H1 (cell line): ENCODE measurements at regions not wholly inside any gene's neighbourhood (a gene's known extent, or its start where the extent isn't known, plus 50 kb on each side); places are given as distances from the start of the nearest gene placed in this dataset.

Experiments
- CTCF ChIA-PET: fragments of 300-600 bp; sonication (Branson Sonifier 250); formaldehyde crosslinking; loops from one replicate; lab custom pipeline; 2021; ENCODE audit not compliant: partially characterized antibody; lab: Charles Lee
- POLR2A ChIA-PET: fragments of 300-600 bp; sonication (Branson Sonifier 250); formaldehyde crosslinking; loops from one replicate; lab custom pipeline; 2021; ENCODE audit warnings: inconsistent platforms; ENCODE audit not compliant: partially characterized antibody; lab: Charles Lee
- DNase-seq, 2 experiments: peaks; one replicate each; pipeline versions ENCODE4 v3.0.0 to v3.0.0-alpha.2; 2010 to 2022; ENCODE audit warnings: low spot score in 2 of 2, low read depth in 1 of 2, mixed read lengths in 1 of 2
- FAIRE-seq: peaks from 2 replicates; lab custom pipeline; 2011; peaks lifted over from hg19 to GRCh38; lab: Jason Lieb, UNC
- H2AFZ ChIP-seq: 2 replicates; pipeline ENCODE4 v1.8.1; 2012; ENCODE audit warnings: low read length, inconsistent platforms
- H2AK5ac ChIP-seq: 2 replicates; pipeline ENCODE4 v1.6.1; 2013; ENCODE audit warnings: low read depth, low read length
- H2BK120ac ChIP-seq: replicated peaks from 2 replicates; pipeline ENCODE3; 2013; ENCODE audit warnings: low read depth, low read length, inconsistent platforms
- H2BK12ac ChIP-seq: 2 replicates; pipeline ENCODE4 v1.6.1; 2013; ENCODE audit warnings: low read depth, low read length
- H2BK15ac ChIP-seq: 2 replicates; pipeline ENCODE4 v1.6.1; 2013; ENCODE audit warnings: low read length
- H2BK20ac ChIP-seq: 2 replicates; pipeline ENCODE4 v1.6.1; 2013; ENCODE audit warnings: low read length
- H2BK5ac ChIP-seq: 2 replicates; pipeline ENCODE4 v1.6.1; 2013; ENCODE audit warnings: low read depth, low read length
- H3K14ac ChIP-seq: 2 replicates; pipeline ENCODE4 v1.6.1; 2013; ENCODE audit warnings: inconsistent platforms; ENCODE audit not compliant: insufficient read length
- H3K18ac ChIP-seq: 2 replicates; pipeline ENCODE4 v1.6.1; 2013; ENCODE audit warnings: low read length; ENCODE audit errors: extremely low read depth
- H3K23ac ChIP-seq: 2 replicates; pipeline ENCODE4 v1.6.1; 2013; ENCODE audit warnings: inconsistent platforms; ENCODE audit not compliant: insufficient read length
- H3K23me2 ChIP-seq: 2 replicates; pipeline ENCODE4 v1.6.1; 2013; ENCODE audit warnings: low read depth, low read length
- H3K27ac ChIP-seq: 2 replicates; pipeline ENCODE4 v1.6.1; 2011; ENCODE audit warnings: low read depth, low read length, inconsistent platforms
- H3K27me3 ChIP-seq, 4 experiments: replicated peaks in 1 of 4; 1 replicate in 1 of 4; 2 replicates in 3 of 4; pipeline versions ENCODE4 v1.6.1 to v1.8.1; 2011 to 2013; ENCODE audit warnings: low read length in 3 of 4, mild to moderate bottlenecking in 3 of 4, inconsistent platforms in 2 of 4, mixed read lengths in 2 of 4, moderate library complexity in 1 of 4; ENCODE audit not compliant: control insufficient read depth in 3 of 4, insufficient read depth in 3 of 4; ENCODE audit errors: extremely low read depth in 1 of 4
- H3K36me3 ChIP-seq, 4 experiments: 2 replicates each; pipeline versions ENCODE4 v1.6.1 to v1.8.1; 2011 to 2013; ENCODE audit warnings: mild to moderate bottlenecking in 4 of 4, low read length in 3 of 4, moderate library complexity in 2 of 4, control low read depth in 1 of 4, inconsistent platforms in 1 of 4; ENCODE audit not compliant: insufficient read depth in 4 of 4, control insufficient read depth in 2 of 4
- H3K4ac ChIP-seq: replicated peaks from 2 replicates; pipeline ENCODE3; 2013; ENCODE audit warnings: low read length, low read depth, mixed read lengths, inconsistent platforms; ENCODE audit not compliant: insufficient read length
- H3K4me1 ChIP-seq, 4 experiments: replicated peaks in 1 of 4; 1 replicate in 1 of 4; 2 replicates in 3 of 4; pipeline versions ENCODE4 v1.6.1 to v1.8.1; 2011 to 2013; ENCODE audit warnings: low read length in 3 of 4, inconsistent platforms in 2 of 4, mixed read lengths in 1 of 4; ENCODE audit not compliant: insufficient read depth in 4 of 4, control insufficient read depth in 3 of 4
- H3K4me2 ChIP-seq, 2 experiments: 2 replicates each; pipeline versions ENCODE4 v1.6.1 to v1.8.1; 2011 to 2013; ENCODE audit warnings: low read depth in 2 of 2, low read length in 2 of 2, control low read depth in 1 of 2, inconsistent platforms in 1 of 2, mild to moderate bottlenecking in 1 of 2; ENCODE audit not compliant: insufficient read depth in 1 of 2
- H3K4me3 ChIP-seq, 4 experiments: fragments of 200-600, 300-600 bp in 1 of 4; sonication (generic), shearing (Covaris generic), sonication (Bioruptor Twin) in 1 of 4; 2 replicates each; pipeline versions ENCODE4 v1.5.1 to v1.8.1; 2011 to 2016; ENCODE audit warnings: low read length in 4 of 4, low read depth in 3 of 4, control low read depth in 2 of 4, inconsistent platforms in 2 of 4, mild to moderate bottlenecking in 2 of 4, mixed read lengths in 1 of 4, moderate library complexity in 1 of 4; ENCODE audit not compliant: insufficient read depth in 2 of 4; ENCODE audit errors: extremely low read depth in 1 of 4
- H3K56ac ChIP-seq: replicated peaks from 2 replicates; pipeline ENCODE3; 2013; ENCODE audit warnings: low read depth, mild to moderate bottlenecking, mixed read lengths, low read length, inconsistent platforms; ENCODE audit not compliant: insufficient read length
- H3K79me1 ChIP-seq: 2 replicates; pipeline ENCODE4 v1.6.1; 2013; ENCODE audit warnings: low read depth, low read length, control low read depth
- H3K79me2 ChIP-seq, 2 experiments: 2 replicates each; pipeline versions ENCODE4 v1.6.1 to v1.8.1; 2012 to 2013; ENCODE audit warnings: low read length in 2 of 2, mild to moderate bottlenecking in 2 of 2, inconsistent platforms in 1 of 2; ENCODE audit not compliant: insufficient read depth in 2 of 2, control insufficient read depth in 1 of 2
- H3K9ac ChIP-seq, 4 experiments: replicated peaks in 1 of 4; 1 replicate in 1 of 4; 2 replicates in 3 of 4; pipeline versions ENCODE4 v1.6.1 to v1.8.1; 2011 to 2013; ENCODE audit warnings: low read depth in 3 of 4, low read length in 3 of 4, control low read depth in 2 of 4, mild to moderate bottlenecking in 2 of 4, moderate library complexity in 2 of 4, inconsistent platforms in 1 of 4; ENCODE audit errors: extremely low read depth in 1 of 4
- H3K9me3 ChIP-seq, 2 experiments: 2 replicates each; pipeline versions ENCODE4 v1.6.1 to v1.8.1; 2012 to 2013; ENCODE audit warnings: mild to moderate bottlenecking in 2 of 2, moderate library complexity in 2 of 2, control low read depth in 1 of 2, inconsistent platforms in 1 of 2, low read depth in 1 of 2, low read length in 1 of 2, mixed read lengths in 1 of 2; ENCODE audit not compliant: insufficient read depth in 2 of 2
- H4K20me1 ChIP-seq, 2 experiments: replicated peaks in 1 of 2; 2 replicates each; pipeline versions ENCODE3 to v1.8.1; 2011 to 2013; ENCODE audit warnings: inconsistent platforms in 2 of 2, low read length in 2 of 2, mild to moderate bottlenecking in 1 of 2; ENCODE audit not compliant: insufficient read depth in 2 of 2, control insufficient read depth in 1 of 2
- H4K5ac ChIP-seq: 2 replicates; pipeline ENCODE4 v1.6.1; 2013; ENCODE audit warnings: low read length, low read depth, mixed read lengths, inconsistent platforms; ENCODE audit not compliant: insufficient read length
- H4K8ac ChIP-seq: 2 replicates; pipeline ENCODE4 v1.8.0; 2013; ENCODE audit warnings: mild to moderate bottlenecking, moderate library complexity, low read length, inconsistent platforms; ENCODE audit not compliant: insufficient read depth; ENCODE audit errors: extremely low read depth
- H4K91ac ChIP-seq: replicated peaks from 2 replicates; pipeline ENCODE3; 2013; ENCODE audit warnings: low read length, mixed read lengths, inconsistent platforms; ENCODE audit not compliant: insufficient read length
- BACH1 ChIP-seq: IDR thresholded peaks from 2 replicates; pipeline ENCODE4 v1.6.1; 2012; ENCODE audit warnings: low read length, improper control_type of control experiment
- BRCA1 ChIP-seq: IDR thresholded peaks from 2 replicates; pipeline ENCODE4 v1.6.1; 2012; ENCODE audit warnings: low read depth, low read length, improper control_type of control experiment
- CEBPB ChIP-seq: IDR thresholded peaks from 2 replicates; pipeline ENCODE4 v1.6.1; 2012; ENCODE audit warnings: low read depth, low read length
- EZH2 ChIP-seq: fragments of 200-600 bp; sonication (generic); IDR thresholded peaks from 2 replicates; pipeline ENCODE4 v1.7.1; 2012; ENCODE audit warnings: low read depth, mild to moderate bottlenecking, moderate library complexity, low read length, inconsistent platforms; ENCODE audit not compliant: severe bottlenecking
- GABPA ChIP-seq: IDR thresholded peaks from 2 replicates; pipeline ENCODE4 v1.6.1; 2011; ENCODE audit warnings: mild to moderate bottlenecking, low read length, moderate library complexity, borderline replicate concordance; ENCODE audit not compliant: insufficient read depth
- JUN ChIP-seq: IDR thresholded peaks from 2 replicates; pipeline ENCODE4 v1.6.1; 2011; ENCODE audit warnings: low read depth, mild to moderate bottlenecking, improper control_type of control experiment, low read length
- KDM1A ChIP-seq: fragments of 200-600, 300-600 bp; sonication (generic); IDR thresholded peaks from 2 replicates; pipeline ENCODE4 v1.7.1; 2016; ENCODE audit warnings: mild to moderate bottlenecking, low read length, borderline replicate concordance
- NRF1 ChIP-seq: IDR thresholded peaks from 2 replicates; pipeline ENCODE4 v1.6.1; 2011; ENCODE audit warnings: mild to moderate bottlenecking, low read depth, low read length, improper control_type of control experiment
- POLR2A ChIP-seq, 2 experiments: IDR thresholded peaks; 1 replicate in 1 of 2; 2 replicates in 1 of 2; pipeline ENCODE4 v1.6.1; 2011; ENCODE audit warnings: low read depth in 2 of 2, low read length in 2 of 2, mild to moderate bottlenecking in 2 of 2; ENCODE audit errors: control extremely low read depth in 1 of 2
- SRF ChIP-seq: IDR thresholded peaks from 2 replicates; pipeline ENCODE4 v1.6.1; 2011; ENCODE audit warnings: mild to moderate bottlenecking, low read depth, low read length, moderate library complexity
- TAF1 ChIP-seq: IDR thresholded peaks from 2 replicates; pipeline ENCODE4 v1.6.1; 2011; ENCODE audit warnings: mild to moderate bottlenecking, low read depth, low read length
- YY1 ChIP-seq: IDR thresholded peaks from 2 replicates; pipeline ENCODE4 v1.6.1; 2011; ENCODE audit warnings: low read depth, mild to moderate bottlenecking, low read length
- ZNF274 ChIP-seq: IDR thresholded peaks from 2 replicates; pipeline ENCODE4 v1.7.0; 2012; ENCODE audit warnings: low read length, borderline replicate concordance; ENCODE audit errors: extremely low read depth
- WGBS, 2 experiments: shearing (Covaris generic) in 1 of 2; methylation state at CpG; one replicate each; pipeline versions ENCODE4 v1.1.6 to v1.1.7; 2013 to 2015; ENCODE audit warnings: low lambda C conversion rate in 2 of 2, mixed read lengths in 2 of 2, inconsistent platforms in 1 of 2, low coverage in 1 of 2, missing lambda C conversion rate in 1 of 2; ENCODE audit not compliant: insufficient replicate concordance in 2 of 2, insufficient coverage in 1 of 2, insufficient read length in 1 of 2; ENCODE audit errors: extremely low coverage in 1 of 2, missing lambda C conversion rate in 1 of 2; 5-methylcytosine and 5-hydroxymethylcytosine counted together
- TF ChIP-seq, protein P1 (sequence below): IDR thresholded peaks from 2 replicates; pipeline ENCODE4 v1.6.1; 2012; ENCODE audit warnings: low read length, inconsistent platforms

DNA sequence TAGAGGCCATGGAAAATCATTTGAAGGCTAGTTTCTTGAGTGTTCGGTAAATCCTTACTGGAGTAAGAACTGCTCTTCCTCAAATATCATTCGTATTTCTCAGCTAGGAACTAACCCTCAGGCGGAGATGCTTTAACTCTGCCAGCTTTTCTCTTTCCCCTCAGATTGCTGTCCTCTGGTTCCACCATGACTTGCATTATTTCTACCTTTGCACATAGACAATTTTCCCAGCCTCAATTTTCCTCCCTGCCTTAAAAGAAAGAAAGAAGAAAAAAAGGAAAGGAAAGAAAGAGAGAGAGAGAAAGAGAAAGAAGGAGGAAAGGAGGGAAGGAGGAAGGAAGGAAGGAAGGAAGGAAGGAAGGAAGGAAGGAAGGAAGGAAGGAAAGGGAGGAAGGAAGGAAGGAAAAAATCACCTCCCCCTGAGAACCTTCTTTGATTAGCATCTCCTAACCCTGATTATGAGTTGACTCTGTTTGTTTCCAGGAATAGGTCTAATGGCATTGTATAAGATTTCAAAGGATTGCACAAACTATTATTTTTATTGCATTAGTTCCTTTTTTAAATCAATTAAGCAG lies 123.3 kb upstream of the FAM204A start:
- Histone ChIP-seq H3K18ac (no peak overlapping the region), H3K9ac (no peak overlapping the region), H2BK15ac (no peak overlapping the region), H2BK20ac (no peak overlapping the region), H4K8ac (no peak overlapping the region), H3K27ac (no peak overlapping the region), H4K91ac (no peak overlapping the region), H4K5ac (no peak overlapping the region), H3K79me1 (no peaks in the 10 kb centered on the region), H2BK5ac (no peak overlapping the region), H2AK5ac (no peak overlapping the region), H3K4me1 (no peaks in the 10 kb centered on the region), H3K56ac (no peak overlapping the region), H3K27me3 (no peaks in the 10 kb centered on the region), H3K14ac (no peak overlapping the region), H3K4me3 (no peak overlapping the region), H3K23ac (no peak overlapping the region), H4K20me1 (no peaks in the 10 kb centered on the region), H2AFZ (no peak overlapping the region; the same call in 1 of the 2 replicates), H3K4me2 (no peak overlapping the region), H2BK120ac (no peak overlapping the region), H3K9me3 (no peaks in the 10 kb centered on the region; a peak in 1 of 4 replicates), H2BK12ac (no peak overlapping the region), H3K4ac (no peak overlapping the region), H3K79me2 (no peaks in the 10 kb centered on the region), H3K36me3 (no peaks in the 10 kb centered on the region), H3K23me2 (no peaks in the 10 kb centered on the region)
- DNase-seq (no peak), FAIRE-seq (no peak)
- ChIA-PET CTCF (no interaction called here), POLR2A (no interaction called here)
- 91% methylated on average over 3 of the region's 3 CpGs; no CpG with 5 or more reads in 1 of the 2 experiments for WGBS, 2 experiments
- TF ChIP-seq EZH2, result no peak
- no peak for TF ChIP-seq BACH1
- no peak for TF ChIP-seq KDM1A
- TF ChIP-seq SRF, result no peak
- no peak for TF ChIP-seq POLR2A (IDR thresholded peaks at IDR 0.05; ENCODE audit: control extremely low read depth in 1 of 2, low read depth in 2 of 2, low read length in 2 of 2)
- TF ChIP-seq, protein P1, sequence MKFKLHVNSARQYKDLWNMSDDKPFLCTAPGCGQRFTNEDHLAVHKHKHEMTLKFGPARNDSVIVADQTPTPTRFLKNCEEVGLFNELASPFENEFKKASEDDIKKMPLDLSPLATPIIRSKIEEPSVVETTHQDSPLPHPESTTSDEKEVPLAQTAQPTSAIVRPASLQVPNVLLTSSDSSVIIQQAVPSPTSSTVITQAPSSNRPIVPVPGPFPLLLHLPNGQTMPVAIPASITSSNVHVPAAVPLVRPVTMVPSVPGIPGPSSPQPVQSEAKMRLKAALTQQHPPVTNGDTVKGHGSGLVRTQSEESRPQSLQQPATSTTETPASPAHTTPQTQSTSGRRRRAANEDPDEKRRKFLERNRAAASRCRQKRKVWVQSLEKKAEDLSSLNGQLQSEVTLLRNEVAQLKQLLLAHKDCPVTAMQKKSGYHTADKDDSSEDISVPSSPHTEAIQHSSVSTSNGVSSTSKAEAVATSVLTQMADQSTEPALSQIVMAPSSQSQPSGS, result no peak
- no peak for TF ChIP-seq TAF1
- TF ChIP-seq NRF1, result no peak
- no peak for TF ChIP-seq BRCA1
- TF ChIP-seq ZNF274, result no peak
- TF ChIP-seq JUN, result no peak
- no peak for TF ChIP-seq GABPA
- no peak for TF ChIP-seq CEBPB
- no peak for TF ChIP-seq YY1
